ENCODE measurements at regions not wholly inside any gene's neighbourhood (a gene's known extent, or its start where the extent isn't known, plus 50 kb on each side); places are given as distances from the start of the nearest gene placed in this dataset.

- TF ChIP-seq, protein P1, sequence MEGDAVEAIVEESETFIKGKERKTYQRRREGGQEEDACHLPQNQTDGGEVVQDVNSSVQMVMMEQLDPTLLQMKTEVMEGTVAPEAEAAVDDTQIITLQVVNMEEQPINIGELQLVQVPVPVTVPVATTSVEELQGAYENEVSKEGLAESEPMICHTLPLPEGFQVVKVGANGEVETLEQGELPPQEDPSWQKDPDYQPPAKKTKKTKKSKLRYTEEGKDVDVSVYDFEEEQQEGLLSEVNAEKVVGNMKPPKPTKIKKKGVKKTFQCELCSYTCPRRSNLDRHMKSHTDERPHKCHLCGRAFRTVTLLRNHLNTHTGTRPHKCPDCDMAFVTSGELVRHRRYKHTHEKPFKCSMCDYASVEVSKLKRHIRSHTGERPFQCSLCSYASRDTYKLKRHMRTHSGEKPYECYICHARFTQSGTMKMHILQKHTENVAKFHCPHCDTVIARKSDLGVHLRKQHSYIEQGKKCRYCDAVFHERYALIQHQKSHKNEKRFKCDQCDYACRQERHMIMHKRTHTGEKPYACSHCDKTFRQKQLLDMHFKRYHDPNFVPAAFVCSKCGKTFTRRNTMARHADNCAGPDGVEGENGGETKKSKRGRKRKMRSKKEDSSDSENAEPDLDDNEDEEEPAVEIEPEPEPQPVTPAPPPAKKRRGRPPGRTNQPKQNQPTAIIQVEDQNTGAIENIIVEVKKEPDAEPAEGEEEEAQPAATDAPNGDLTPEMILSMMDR (IDR thresholded peaks at IDR 0.05), result no peak
- TF ChIP-seq POLR2A (IDR thresholded peaks at IDR 0.05), result no peak
Observed at GRCh38 chr22:49305966-49306631, 521.6 kb downstream of the BRD1 start.

All from adrenal gland (tissue), 5 donors.